ENCODE measurements at regions not wholly inside any gene's neighbourhood (a gene's known extent, or its start where the extent isn't known, plus 50 kb on each side); places are given as distances from the start of the nearest gene placed in this dataset.

- TF ChIP-seq POLR2A (IDR thresholded peaks at IDR 0.05): no peak
- TF ChIP-seq, protein P1, sequence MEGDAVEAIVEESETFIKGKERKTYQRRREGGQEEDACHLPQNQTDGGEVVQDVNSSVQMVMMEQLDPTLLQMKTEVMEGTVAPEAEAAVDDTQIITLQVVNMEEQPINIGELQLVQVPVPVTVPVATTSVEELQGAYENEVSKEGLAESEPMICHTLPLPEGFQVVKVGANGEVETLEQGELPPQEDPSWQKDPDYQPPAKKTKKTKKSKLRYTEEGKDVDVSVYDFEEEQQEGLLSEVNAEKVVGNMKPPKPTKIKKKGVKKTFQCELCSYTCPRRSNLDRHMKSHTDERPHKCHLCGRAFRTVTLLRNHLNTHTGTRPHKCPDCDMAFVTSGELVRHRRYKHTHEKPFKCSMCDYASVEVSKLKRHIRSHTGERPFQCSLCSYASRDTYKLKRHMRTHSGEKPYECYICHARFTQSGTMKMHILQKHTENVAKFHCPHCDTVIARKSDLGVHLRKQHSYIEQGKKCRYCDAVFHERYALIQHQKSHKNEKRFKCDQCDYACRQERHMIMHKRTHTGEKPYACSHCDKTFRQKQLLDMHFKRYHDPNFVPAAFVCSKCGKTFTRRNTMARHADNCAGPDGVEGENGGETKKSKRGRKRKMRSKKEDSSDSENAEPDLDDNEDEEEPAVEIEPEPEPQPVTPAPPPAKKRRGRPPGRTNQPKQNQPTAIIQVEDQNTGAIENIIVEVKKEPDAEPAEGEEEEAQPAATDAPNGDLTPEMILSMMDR (IDR thresholded peaks at IDR 0.05): no peak
Observed at GRCh38 chr1:148389027-148389339, 94.1 kb downstream of the PPIAL4G start.

All from breast epithelium (tissue), 3 donors.